ENCODE measurements at regions not wholly inside any gene's neighbourhood (a gene's known extent, or its start where the extent isn't known, plus 50 kb on each side); places are given as distances from the start of the nearest gene placed in this dataset.

- TF ChIP-seq, protein P1, sequence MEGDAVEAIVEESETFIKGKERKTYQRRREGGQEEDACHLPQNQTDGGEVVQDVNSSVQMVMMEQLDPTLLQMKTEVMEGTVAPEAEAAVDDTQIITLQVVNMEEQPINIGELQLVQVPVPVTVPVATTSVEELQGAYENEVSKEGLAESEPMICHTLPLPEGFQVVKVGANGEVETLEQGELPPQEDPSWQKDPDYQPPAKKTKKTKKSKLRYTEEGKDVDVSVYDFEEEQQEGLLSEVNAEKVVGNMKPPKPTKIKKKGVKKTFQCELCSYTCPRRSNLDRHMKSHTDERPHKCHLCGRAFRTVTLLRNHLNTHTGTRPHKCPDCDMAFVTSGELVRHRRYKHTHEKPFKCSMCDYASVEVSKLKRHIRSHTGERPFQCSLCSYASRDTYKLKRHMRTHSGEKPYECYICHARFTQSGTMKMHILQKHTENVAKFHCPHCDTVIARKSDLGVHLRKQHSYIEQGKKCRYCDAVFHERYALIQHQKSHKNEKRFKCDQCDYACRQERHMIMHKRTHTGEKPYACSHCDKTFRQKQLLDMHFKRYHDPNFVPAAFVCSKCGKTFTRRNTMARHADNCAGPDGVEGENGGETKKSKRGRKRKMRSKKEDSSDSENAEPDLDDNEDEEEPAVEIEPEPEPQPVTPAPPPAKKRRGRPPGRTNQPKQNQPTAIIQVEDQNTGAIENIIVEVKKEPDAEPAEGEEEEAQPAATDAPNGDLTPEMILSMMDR (IDR thresholded peaks at IDR 0.05; ENCODE audit: low read length), result no peak
- TF ChIP-seq EZH2phosphoT487 (IDR thresholded peaks at IDR 0.05; ENCODE audit: low read length), result no peak
- no peak for TF ChIP-seq EZH2 (optimal IDR thresholded peaks at IDR 0.05; ENCODE audit: low read depth, low read length)
Measured at GRCh38 chr12:85562765-85563164, 273.4 kb downstream of the RASSF9 start.
